COR-L47 (cell line): ENCODE measurements at regions not wholly inside any gene's neighbourhood (a gene's known extent, or its start where the extent isn't known, plus 50 kb on each side); places are given as distances from the start of the nearest gene placed in this dataset.
"Not testable (repeated sequence)": the region's sequence is repeated elsewhere in the genome, so short reads cannot be mapped to it uniquely, and the experiment has no call there.

Experiments
- DNase-seq: peaks from one replicate; lab custom pipeline; 2025; lab: John Stamatoyannopoulos, UW

DNA sequence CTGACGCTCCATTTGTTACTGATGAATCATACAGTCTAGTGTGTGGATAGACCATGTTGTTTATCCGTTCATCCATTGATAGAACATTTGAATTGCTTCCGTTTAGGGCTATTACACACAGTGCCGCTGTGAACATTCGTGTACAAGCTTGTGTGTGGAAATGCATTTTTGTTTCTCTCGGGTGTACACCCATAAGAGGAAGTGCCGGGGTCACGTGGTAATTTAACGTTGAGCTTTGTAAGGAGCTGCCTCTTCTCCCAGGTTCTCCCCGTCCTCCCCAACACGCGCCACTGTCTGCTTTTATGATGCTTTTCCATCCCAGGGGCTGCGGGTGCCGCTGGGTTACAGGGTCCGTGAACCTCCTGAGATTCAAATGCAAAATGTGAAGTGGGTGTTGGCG lies 142.3 kb downstream of the IGLL1 start:
- DNase-seq: no peak

DNA sequence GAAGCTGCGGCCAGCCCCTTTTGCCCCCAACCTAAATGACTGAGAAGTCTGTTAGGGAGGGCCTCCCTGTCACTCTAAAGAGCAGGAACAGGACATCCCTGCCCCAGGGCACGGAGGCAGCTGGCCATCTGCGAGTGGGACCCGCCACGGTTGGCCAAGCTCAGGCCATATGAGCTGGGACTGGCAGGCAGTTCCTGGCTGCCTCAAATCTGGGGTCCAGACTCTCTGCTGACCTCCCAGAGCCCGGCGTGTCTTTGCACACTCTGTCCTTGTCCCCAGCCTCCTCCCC lies 143.0 kb downstream of the IGLL1 start:
- DNase-seq: not testable (repeated sequence)

DNA sequence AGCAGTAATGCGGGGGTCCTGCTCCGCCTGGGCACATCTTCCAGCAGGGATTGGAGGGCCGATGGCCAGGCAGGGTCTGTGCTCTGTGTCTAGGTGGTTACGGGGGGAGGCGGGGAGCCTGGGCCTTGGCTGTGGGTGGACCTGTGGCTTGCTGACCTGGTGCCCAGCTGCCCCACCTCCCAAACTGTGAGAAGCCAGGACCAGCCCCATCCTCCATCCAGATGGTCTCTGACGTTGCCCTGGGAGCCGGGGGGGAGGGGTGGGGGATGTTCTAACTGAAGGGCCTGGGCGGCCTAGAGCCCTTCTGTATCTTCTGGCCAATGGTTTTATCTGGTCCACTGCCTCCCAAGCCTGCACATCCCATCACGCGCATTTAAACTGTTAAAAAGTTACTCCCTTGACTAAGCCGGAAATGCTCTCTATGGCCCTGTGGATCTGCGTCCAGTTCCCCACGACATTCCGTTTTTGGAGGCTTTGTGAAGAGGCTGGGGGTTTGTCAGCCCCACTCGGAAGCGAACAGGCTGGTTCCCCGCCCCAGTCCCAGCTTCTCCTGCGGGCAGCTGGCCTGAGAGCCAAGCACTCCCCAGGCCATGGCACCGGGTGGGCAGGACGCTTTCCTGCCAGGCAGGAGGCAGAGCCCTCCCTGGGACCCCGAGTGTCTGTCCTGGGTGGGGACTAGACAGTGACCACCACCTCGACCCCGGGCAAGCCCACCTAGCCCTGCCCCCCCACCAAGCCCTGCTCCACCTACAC lies 143.6 kb downstream of the IGLL1 start:
- not testable (repeated sequence) for DNase-seq

DNA sequence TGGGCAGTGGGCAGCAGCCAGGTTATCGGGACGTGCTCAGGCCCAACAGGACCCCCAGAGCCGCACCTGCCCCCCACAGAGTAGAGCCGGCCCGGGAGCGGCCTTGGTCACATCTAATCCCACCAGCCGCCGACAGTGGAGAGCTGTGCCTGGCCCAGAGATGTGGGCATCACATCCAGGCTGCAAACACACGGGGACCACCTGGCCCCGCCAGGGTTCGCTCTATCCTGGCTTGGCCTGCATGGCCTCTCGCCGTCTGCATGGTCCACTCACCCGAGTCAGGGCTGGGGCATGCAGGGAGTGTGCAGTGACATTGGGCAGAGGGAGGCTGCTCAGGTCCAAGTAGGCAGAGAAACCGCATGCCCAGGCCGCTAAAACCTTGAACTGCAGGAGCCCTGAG lies 144.9 kb downstream of the IGLL1 start:
- DNase-seq: not testable (repeated sequence)

DNA sequence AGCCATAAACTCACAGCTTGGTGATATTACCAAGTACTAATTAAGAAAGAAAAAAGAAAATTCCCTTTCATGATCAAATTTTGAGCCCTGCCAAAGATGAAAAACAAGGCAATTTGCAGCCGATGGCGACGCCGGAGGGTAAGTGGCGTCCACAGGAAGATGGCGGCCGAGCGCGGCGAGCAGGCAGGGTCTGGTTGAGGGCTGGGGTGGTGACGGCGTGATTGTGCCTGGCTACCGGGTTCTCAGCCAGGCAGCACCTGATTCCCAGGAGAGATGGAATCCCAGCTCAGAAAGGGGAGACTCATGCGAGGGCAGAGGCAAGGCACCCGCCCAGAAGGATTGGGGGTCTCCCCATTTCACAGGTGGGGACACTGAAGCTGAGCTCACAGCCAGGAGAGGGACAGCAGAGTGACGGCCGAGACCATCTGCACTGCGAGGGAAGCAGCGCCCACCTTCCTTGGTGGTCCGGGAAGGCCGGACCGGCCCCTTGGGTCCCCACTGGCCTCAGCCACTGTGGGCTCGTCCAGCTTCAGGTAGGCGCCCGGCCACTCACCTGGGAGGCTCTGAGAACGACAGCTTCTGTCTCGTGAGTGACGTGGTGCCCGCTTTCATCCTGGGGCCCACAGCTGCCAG lies 145.8 kb downstream of the IGLL1 start:
- not testable (repeated sequence) for DNase-seq

DNA sequence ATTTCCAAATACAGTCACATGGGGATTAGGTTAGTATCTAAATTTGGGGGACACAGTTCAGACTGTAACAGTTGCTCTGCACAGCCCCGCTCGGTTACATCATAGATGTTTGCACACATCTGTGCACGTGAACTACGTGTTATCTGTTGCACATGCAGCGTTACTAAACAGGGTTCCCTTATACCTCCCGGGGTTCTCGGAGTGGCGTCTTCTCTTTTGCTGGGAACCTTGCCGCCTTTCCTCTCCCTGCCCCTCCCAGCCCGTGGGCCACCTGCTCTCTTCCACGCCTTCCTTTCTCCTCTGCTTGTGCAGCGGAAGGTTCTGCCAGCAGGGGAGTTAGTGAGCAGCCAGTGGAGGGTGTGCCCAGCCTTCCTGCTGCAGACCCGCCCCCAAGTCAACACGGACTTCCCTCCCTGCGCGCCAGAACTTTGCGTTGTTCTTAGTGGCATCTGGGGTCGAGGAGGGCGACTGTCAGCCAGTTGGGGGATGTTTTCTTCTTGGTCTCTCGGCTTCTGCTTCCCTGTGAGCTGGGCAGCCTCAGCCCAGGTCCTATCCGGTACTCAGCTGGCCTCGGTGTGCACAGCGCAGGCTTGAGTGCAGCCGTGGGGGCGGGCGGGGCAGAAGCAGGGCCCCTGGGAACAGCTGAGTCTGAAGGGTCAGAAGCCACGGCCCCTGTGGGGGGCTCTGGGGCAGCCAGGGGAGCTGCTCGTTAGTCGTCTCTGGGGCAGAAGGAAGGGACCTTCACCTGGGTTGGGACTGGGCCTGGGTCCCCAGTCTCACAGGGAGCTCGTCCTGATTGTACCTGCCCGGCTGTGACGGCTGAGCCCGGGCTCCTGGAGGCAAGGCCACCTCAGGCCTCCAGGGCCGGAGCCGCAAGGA lies 146.7 kb downstream of the IGLL1 start:
- peak; percentile 63 for DNase-seq

DNA sequence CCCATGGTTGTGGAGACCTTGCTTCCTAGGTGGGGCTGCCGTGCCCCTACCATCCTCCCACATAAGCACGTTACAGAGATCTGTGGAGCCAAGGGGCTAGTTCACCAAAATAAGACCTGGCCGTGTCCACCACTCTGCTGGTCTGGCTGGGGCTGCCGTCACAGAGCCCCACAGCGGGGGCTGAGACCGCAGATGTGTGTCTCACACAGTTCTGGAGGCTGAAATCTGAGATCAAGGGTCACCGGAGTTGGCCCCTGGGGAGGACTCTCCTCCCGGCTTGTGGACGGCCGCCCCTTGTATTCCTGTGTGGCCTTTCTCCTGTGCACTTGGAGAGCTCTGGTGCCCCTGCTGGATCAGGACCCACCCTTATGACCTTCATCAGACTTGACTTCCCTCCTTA lies 147.4 kb downstream of the IGLL1 start:
- DNase-seq: not testable (repeated sequence)

DNA sequence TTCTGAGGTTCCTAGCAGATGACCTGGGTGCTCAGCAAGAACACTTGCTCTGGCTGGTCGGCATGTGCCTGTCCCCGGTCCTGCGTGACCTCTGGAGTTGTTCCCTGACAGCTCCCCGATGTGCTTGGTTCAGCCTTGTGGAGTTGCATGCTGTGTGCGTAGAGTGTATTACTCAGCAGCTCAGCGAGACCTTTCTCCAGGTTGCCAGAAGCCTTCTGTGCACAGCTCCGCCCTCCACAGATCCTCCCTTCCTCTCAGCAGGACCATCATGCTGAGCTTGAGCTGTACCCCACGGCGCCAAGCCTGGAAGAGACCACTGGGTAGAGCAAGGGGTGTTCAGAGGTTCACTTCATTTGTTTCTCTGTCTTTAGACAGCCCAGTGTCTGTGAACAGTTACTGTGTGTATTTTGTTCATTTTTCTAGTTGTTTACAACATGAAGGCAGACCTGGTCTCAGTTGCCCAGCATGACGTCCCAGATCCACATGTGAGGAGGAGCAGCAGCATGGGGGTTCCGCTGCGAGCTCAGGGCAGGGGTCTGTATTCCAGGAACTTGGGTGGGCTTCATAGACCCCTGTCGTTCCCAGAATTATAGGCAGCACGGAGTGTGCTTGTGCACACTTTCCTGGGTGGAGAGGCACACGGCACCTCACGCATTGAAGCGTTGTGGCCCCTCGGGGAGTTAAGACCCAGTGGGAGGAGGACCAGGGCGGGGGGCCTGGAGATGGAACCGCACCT lies 148.6 kb downstream of the IGLL1 start:
- DNase-seq: peak; percentile 84

DNA sequence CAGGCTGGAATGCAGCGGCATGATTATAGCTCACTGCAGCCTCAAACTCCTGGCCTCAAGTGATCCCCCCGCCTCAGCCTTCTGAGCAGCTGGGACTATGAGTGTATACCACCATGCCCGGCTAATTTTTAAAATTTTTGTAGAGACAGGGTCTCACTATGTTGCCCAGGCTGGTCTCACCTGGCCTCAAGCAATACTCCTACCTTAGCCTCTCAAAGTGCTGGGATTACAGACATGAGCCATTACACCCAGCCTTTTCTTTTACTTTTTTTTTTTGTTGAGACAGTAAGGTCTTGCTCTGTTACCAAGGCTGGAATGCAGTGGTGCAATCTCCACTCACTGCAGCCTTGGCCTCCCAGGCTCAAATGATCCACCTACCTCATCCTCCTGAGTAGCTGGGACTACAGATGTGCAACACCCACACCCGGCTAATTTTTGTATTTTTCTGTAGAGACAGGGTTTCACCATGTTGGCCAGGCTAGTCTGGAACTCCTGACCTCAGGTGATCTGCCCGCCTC lies 155.5 kb downstream of the IGLL1 start:
- DNase-seq: not testable (repeated sequence)

DNA sequence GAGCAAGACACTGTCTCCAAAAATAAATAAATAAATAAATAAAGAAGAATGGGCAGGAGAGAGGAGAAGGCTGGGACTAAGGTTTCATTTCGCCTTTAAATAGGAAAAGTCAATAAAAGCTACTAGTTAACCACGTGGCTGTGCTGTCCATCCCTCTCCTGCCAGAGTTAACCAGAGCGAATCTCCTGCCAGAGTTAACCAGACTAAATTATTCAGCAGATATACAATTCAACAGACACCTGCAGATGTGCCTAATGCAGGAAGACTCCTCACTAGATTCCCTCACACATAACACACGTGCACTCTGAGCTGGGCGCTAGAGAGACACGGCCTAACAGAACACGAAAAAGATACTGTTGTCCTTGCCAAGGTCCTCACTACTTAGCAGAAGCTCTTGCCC lies 156.1 kb downstream of the IGLL1 start:
- DNase-seq: no peak

DNA sequence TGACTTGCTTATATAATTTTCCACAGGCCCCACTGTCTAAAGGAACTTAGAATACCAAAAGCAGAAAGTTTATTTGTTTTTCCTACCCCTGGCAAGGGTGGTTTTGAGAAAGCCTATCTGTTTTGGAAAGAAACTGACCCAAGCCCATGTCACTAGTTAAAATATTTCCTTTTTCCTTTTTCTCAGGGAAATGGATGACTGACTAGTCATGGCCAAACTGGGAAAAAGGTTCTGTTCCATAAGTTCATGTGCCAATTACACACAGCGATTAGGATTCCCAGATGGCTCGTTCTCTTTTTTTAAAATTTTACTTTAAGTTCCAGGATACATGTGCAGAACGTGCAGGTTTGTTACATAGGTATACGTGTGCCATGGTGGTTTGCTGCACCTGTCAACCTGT lies 157.8 kb downstream of the IGLL1 start:
- DNase-seq: not testable (repeated sequence)

DNA sequence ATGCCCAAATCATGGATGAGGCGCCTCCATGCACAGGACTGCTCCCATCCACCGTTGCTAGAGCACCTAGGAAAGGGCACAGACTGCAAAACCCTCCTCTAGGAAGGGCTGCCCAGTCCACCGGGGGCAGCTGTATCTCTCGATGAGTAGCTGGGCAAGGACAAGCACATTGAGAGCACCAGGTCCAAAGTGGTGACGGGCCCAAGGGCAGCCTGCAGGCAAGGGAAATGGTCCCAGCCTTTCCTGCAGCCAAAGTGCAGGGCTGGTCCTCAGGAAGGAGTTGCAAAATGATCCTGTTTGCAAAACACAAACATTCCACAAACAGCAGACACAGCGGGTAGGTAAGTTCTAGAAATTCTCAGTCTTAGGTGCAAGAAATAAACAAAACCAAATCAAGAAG lies 158.8 kb downstream of the IGLL1 start:
- not testable (repeated sequence) for DNase-seq

DNA sequence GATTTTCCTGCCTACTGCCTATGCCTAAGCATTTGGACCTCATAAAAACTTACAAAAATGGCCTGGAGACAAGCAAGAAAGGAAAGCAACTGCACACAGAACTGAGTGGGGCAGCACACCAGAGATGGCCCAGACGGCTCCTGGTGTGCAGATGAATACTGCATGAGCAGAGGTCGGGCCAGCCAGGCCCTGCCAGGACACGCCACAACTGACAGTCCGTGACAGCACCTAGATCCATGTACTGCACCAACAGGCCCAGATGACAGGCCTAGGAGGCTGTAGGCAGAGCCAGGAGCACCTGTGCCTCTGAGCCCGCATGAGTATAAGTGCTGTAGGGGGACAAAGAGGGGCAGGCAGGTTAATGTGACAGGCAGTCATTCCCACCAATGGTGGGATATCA lies 160.2 kb downstream of the IGLL1 start:
- DNase-seq: no peak

DNA sequence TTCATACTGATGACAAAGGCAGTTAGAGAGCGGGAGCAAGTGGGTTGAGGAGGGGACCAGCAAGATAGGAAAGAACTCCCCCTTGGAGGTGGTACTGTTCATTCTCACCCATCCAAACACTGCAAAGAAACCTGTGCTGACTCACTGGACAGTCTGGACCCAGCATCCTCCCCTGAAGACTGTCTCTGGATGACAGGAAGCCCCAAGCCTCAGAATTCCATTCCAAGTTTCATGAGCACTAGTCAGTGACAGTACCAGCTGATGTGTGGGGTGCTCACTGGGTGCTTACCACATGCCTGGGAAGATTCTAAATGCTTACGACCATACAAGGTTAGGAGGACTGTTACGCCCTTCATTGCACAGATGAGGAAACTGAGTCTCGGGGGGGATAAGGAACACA lies 160.9 kb downstream of the IGLL1 start:
- DNase-seq: no peak

DNA sequence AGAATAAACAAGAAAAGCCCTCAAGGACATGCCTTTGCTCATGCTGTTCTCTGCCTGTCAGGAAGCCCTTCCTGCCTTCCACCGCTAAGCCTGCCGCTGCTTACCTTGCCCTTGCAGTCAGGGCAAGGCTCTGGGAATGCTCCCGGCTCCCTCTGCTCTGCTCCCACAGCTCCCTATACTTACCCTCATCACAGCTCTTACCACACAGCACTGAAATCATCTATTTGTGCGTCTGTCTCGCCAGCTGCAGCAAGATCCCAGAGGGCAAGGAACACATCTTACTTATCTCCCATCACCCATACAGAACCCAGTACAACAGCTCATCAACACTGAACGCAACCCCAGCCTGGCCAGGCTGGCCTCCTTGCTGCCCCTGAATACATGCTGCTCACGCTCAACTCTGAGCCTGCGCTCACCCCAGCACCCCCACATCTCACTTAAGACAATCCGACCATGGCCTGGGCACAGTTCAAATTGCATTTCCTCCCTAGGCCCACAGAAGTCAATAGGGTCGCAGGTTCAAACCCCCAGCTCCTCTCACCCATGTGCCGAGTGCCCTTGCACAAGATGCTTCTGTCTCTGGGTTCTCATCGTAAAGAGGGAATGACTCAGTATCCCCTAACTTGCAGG lies 161.8 kb downstream of the IGLL1 start:
- DNase-seq: no peak

DNA sequence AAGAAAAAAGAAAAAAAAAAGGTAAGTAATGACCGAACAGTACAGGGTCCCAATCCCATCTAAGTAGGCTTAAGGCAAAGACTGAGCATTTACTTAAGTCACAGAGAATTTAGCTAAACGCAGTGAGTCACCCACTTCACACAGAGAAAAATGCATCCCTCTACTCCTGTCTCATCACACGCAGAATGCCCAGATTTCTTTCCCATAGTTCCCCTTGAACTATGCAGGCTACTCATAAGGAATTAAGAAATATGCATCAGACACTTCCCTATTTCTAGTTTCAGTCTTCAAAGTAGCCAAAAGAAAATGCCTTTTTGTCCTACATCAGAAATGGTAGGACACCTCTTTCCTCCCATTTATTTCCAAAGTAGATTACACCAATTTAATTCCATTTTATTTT lies 162.8 kb downstream of the IGLL1 start:
- DNase-seq: not testable (repeated sequence)

DNA sequence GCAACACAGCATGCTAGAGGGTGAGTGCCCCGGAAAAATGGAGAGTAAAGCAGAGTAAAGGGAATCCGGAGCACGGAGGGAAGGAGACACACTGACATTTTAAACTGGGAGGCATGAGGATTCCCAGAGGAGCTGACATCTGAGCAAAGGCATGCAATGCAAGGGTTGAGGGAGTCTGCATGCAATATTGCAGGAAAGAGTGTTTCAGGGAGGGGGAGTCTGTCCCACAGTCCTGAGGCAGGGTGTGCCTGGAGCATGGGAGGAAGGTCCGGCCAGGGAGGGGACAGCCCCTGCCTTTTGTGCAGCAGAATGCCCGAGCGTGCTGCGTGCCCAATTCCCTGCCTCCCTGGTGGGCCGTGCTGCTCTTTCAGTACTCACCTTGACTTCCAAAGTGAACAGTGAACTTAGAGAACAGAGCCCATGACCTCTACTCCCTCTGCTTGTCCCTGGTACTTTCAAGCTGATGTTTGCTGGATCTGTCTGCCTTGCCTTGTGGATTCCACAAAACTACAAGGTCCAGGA lies 163.9 kb downstream of the IGLL1 start:
- DNase-seq: not testable (repeated sequence)

DNA sequence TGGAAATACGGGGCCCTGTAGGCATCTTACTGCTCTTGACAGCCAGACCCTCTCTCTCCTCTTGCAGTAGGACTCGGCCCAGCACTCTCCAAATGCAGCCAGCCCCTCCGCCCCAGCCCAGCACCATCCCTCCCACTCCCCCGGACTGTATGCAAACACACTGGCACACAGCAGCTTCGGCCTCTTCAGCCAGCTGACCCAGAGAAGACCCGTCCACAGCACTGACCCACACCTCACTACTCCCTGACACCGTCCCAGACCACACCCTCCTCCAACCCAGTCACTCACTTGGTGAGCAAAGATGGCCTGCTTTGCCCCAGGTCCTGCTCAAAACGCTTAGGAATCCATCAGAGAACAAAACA lies 164.6 kb downstream of the IGLL1 start:
- no peak for DNase-seq

DNA sequence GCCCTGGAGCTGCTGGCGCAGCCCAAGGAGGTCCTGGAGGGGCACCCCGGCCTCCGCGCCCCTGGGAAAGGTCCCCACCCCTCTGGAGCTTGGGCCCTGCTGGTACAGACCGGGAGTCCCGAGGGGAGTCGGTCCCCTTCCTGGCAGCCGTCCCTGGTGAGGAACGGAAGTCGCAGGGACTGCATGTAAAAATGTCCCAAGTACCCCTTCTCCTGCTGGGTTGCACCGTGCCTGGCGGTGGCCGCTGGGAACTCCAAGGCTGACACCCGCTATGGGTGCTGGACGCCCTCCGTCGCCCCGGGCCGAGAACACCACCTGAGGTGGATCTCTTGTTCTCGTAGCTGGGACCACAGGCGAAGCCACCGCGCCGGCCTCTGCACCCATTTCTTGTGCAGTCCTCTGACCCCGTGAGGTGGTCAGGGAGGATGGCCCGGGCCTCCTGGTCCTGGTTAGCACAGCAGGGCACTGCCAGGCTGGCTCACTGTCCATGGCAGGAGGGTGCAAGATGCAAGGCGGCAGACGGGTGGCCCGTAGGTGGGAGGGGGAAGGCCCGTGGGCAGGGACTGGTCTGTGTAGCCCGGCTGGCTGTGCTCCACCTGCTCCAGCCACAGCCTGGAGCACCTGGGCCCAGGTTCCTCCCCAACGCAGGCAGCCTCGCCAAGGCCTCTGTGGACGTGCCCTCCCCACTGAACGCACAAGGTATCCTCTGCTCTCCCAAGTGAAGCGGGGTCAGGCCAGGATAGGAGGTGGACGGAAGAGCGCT lies 165.2 kb downstream of the IGLL1 start:
- no peak for DNase-seq

DNA sequence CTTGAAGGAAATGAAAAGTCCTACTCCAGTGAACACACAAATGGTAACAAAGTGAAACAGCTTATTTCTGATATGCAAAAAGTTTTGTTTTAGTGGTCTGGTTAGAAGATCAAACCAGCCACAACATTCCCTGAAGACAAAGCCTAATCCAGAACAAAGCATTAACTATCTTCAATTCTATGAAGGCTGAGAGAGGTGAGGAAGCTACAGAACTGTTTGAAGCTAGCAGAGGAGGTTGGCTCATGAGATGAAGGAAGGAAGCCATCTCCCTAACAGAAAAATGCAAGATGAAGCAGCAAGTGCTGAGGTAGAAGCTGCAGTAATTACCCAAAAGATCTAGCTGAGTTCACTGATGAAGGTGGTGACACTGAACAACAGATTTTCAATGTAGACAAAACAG lies 168.4 kb downstream of the IGLL1 start:
- no peak for DNase-seq

DNA sequence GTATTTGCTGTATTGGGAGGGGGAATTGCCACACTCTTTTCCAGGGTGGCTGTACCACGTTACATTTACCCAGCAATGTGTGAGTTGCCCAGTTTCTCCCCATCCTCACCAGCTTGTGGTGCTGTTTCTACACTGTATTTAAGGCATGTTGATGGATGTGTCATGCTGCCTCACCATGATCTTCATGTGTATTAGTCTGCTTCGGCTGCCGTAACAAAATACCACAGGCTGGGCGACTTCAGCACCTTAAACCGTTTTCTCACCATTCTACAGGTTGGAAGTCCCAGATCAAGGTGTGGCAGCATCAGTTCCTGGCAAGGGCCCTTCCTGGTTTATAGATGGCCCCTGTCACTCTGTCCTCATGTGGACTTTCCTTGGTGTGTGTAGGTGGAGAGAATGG lies 169.7 kb downstream of the IGLL1 start:
- DNase-seq: no peak
